ENCODE measurements at regions not wholly inside any gene's neighbourhood (a gene's known extent, or its start where the extent isn't known, plus 50 kb on each side); places are given as distances from the start of the nearest gene placed in this dataset.

- TF ChIP-seq CTCF (conservative IDR thresholded peaks at IDR 0.05 in 1 of 2, IDR thresholded peaks at IDR 0.05 in 1 of 2; ENCODE audit: extremely low read depth in 1 of 2, insufficient read depth in 1 of 2, low read depth in 1 of 2, low read length in 2 of 2) (no peak), EZH2 (IDR thresholded peaks at IDR 0.05; ENCODE audit: borderline replicate concordance, low read length) (no peak)
Measured at GRCh38 chr6:43964659-43965570, 162.3 kb downstream of the MRPL14 start.
